Activated naive CD8-positive, alpha-beta T cell treated with anti-CD3 and anti-CD28 coated beads, Interleukin-2, amount 50 U/mL, for 16 hours (primary cell): ENCODE measurements at regions not wholly inside any gene's neighbourhood (a gene's known extent, or its start where the extent isn't known, plus 50 kb on each side); places are given as distances from the start of the nearest gene placed in this dataset.
"Not testable (repeated sequence)": the region's sequence is repeated elsewhere in the genome, so short reads cannot be mapped to it uniquely, and the experiment has no call there.

Experiments
- DNase-seq: peaks from one replicate; pipeline ENCODE4 v3.0.0-alpha.2; 2020; ENCODE audit warnings: low read depth, low spot score

DNA sequence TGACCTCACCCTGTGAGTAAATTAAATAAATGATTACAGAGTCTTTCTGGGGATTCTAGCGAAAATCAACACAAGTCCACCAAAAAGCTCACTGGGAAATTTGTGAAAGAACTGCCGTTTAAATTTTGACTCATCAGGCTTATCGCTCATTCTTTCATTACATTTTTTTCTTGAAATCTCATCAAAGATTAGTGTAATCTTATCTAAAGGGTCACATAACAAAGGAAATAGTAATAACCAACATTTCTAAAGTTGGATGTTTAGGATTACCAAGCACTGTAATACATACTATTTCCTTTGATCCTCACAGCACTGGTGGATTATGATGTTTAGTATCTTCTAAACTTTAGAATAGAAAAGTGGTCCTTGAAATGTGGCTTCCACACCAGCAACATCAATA is 111.1 kb upstream of the CBLB start:
- DNase-seq = no peak

- DNase-seq = no peak
These were observed 113.4 kb upstream of the CBLB start for GRCh38 chr3:105982207-105982606.

GRCh38 chr3:105984837-105985236 is 116.0 kb upstream of the CBLB start:
- DNase-seq = no peak

DNA sequence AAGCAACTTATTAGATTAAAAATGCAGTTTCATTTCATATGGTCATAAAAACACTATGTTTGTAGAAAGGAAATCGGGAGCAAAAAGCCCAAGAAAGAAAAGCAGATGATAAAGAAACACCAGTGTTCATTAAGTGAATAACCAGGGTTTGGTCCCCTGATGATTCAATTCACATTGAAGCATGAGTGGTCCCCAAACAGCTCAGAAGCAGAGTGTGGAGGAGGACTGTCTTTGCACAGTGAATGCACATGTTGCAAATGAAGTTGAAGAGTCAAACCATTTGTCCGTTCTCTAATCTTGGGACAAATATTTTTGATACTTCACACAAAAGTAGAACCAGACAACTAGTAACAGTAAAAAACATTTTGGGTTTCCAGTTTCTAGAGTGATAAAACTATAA is 117.5 kb upstream of the CBLB start:
- DNase-seq = not testable (repeated sequence)

DNA sequence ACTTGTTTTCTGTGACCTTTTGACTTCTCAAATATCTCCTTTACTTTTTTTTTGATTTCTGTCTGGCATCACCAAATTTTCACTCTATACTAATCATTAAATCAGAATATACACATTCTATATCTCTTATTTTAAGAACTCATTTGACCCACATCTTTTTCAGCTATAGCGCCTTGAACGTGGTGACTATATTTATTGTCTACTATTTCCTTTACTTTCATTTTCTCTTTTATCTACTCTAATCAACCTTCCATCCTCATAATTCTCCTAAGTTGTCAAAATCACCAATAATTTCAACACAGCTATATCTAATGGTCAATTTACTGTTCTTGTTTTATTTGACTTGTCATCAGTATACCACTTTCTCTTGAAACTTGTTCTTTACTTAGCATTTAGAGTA is 119.0 kb upstream of the CBLB start:
- no peak for DNase-seq

DNA sequence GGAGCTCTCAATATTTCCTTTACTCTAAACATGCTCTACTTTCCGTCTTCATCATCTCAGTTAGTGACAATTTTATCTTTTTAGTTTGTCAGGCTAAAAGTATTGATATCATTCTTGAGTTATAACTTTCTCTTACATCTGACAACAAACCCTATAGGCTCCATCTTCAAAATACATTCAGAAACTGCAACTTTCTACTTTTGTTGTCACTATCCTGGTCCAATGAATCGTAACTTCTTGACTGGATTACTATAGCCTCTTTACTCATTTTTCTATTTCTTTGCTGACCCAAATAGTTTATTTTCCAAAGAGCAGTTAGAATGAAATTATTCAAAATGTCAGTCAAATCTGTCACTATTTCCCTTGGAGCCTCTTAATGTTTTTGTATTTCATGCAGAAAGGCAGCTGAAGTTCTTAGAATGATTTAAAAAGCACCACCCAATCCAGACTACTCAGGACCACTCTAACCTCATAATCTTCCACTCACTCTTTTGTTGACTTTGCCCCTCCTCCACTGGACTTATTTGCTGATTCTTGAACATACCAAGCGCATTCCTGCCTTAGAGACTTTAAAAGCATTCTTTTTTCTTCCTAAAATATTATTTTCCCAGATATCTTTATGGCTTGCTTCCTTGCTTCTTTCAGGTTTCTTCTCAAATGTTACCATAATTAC is 119.9 kb upstream of the CBLB start:
- no peak for DNase-seq

DNA sequence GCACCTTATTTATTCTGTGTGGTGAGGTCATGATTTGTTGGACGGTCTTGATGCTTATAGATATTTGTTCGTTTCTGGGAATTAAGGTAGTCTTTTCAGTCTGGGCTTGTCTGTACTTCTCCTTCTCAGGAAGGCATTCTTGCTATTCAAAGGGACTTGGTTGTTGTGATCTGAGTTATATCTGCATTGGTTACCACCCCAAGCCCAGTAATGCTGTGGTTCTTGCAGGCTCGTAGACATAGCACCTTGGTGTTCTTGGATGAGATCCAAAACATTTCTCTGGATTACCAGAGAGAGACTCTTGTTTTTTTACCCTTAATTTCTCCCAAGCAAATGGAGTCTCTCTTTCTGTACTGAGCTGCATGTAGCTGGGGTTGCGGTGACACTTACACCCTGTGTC is 128.0 kb upstream of the CBLB start:
- DNase-seq = no peak

GRCh38 chr3:105997466-105997799 is 128.6 kb upstream of the CBLB start:
- no peak for DNase-seq

- DNase-seq = no peak
These were observed 129.2 kb upstream of the CBLB start for GRCh38 chr3:105997800-105998526.

- no peak for DNase-seq
These were observed 131.0 kb upstream of the CBLB start for GRCh38 chr3:105999856-106000255.

GRCh38 chr3:106001923-106002322 is 133.1 kb upstream of the CBLB start:
- DNase-seq = no peak

DNA sequence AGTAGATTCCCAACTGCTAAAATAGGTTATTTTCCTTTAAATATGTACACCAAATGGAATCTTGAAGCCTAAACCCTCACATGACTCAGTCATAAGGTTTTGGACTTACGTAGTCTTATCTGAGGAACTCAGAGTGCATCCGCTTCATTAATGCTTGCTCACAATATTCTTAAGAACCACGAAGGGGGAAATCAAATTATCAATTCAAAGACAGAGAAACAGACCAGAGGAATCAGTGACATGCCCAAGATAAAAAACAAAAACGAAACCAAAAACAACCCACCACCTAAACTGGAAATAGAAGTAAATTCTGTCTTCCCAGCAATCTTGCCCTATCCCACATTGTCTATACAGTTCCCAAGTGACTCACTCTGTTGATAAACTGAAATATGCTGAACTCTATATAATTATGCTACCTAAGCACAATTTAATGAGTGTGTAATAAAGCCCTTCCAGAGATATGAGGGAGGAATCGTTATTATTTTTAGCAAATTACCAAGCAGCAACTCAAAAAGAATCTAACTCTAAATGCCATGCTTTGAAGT is 135.4 kb upstream of the CBLB start:
- DNase-seq = no peak

DNA sequence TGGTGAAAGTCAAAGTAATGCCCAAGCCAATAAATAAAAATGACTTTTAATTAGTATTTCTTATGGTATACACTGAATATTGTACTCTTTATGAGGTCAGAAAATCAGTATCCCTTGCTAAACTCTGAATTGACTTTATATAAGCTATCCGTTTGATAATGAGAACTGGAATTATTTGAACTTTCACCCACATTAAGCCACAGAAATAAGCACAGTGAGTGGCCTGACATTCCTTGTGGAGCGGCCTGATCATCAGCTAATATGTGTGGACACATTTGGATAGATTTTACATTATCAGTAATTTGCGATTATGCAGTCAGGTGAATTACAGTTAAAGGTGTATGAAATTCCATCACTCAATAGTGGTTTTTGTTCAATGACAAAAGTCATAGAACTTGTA is 136.0 kb upstream of the CBLB start:
- no peak for DNase-seq

GRCh38 chr3:106006001-106006400 is 137.2 kb upstream of the CBLB start:
- DNase-seq = no peak

DNA sequence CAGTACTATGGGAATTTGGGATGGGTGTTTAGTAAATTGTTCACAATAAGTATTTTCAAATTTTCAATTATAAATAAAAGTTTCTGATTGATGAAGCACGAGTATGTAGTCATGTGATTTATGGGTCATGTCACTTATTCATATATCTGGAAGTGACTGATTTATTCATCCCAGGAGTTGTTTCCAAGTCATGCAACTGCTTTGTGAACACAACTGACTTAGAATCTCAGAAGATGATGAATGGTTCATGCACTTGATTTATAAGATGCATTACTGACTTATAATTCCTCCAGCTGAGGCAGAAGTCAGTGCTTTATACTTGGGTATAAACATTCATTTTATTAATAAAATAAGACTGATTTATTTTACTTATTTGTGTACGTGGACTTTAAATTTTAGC is 137.8 kb upstream of the CBLB start:
- DNase-seq = no peak

GRCh38 chr3:106007512-106007911 is 138.7 kb upstream of the CBLB start:
- DNase-seq = no peak

- DNase-seq = no peak
These were observed 140.0 kb upstream of the CBLB start for GRCh38 chr3:106008766-106009165.

DNA sequence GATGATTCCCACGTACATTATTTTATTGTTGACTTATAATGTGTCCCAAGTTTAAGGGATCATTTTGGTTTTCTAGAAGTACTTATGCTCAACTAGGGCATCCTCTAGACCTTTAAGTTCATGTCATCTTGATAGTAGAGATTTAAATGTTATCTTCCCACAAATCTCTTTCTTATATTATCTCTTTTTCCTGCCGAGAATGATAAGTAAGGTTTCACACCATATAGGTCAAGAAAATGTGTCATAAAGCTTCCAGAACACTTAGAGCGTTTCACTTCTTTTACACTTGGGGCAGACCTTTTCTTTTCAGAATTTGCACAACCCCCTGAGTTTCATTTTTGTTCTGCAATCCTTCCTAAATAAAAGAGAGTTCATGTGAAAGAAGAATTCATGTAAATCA is 142.0 kb upstream of the CBLB start:
- DNase-seq = no peak

GRCh38 chr3:106013971-106014370 is 145.2 kb upstream of the CBLB start:
- DNase-seq = no peak

DNA sequence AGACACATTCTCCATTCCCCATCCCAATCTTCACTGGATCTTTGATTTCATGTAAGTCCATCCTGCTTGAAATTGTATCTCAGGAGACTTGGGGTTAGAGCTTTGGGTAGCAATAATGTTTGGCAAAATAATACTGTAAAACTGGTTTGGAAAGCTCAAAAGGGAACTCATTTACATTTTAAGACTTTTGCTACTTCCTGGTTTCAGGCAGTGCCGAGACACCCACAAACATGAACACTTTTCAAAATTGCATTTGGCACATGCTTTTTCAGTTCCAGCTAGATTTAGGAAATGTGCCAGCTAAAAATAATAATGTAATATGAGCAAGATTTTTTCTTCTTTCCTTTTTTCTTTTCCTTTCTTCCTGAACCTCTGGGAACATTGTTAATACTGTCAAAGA is 145.7 kb upstream of the CBLB start:
- DNase-seq = no peak

DNA sequence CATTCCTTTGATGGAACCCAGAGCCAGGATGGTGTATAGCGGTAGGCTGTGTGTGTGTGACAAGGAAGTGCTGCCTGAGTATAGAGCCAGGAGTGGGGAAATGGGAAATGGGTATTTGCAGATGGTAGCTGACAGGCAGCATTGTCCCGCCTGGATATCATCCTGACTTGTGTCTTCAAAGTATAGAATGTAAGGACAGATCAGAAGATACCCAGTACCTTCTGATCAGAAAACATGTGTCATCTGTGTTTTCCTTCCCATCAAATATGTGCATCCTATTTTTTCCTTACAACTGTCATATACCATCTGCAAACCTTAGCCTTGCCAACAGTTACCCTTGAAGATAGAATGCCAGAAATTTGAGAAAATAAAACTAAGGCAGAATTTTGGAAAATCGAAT is 146.2 kb upstream of the CBLB start:
- DNase-seq = no peak

GRCh38 chr3:106018102-106018501 is 149.3 kb upstream of the CBLB start:
- no peak for DNase-seq

DNA sequence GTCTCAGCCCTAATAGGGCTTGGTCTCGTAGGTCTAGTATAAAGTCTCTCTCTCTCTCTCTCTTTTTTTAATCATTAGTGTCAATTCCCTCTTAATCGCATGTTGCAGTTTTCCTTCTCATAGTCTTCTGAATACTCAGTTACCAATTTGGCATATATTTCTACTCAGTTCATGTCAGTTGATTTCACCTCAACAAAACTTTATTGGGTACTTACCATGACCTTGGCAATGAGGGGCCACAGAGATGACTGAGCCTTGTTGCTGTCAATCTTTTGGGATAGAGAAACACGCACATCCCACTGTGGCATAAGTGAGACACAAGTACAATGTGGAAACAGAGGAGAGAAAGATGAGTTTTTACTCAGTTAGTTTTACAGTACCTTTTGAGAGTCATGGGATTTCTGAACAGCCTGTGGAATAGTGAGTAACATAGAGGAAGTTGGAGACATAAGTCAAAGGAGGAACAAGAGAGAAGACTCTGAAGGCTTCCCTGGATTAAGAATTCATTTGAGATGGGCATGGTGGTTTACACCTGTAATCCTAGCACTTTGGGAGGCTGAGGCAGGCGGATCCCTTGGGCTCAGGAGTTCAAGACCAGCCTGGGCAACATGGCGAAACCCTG is 150.2 kb upstream of the CBLB start:
- DNase-seq = no peak
